ENCODE measurements at regions not wholly inside any gene's neighbourhood (a gene's known extent, or its start where the extent isn't known, plus 50 kb on each side); places are given as distances from the start of the nearest gene placed in this dataset.

DNA sequence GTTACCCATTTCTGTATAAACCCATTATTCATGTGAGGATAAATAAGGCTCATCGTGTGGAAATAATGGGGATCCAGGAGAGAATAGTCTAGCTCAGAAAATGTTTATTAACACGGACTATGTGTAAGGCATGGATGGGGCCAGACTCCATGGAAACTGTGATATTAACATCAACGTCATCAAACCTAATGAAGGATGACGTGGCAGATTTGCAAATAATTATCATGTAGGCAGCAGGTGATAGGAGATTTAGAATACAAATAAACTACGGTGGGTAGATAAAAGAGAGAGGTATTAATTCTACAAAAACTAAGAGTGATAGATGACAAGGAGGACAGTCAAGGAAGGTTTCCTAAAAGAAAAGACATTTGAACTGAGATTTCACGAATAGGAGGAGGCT lies 592.2 kb downstream of the REEP3 start:
- H3K4me2 ChIP-seq (replicated peaks; ENCODE audit: low read depth, low read length, poor library complexity, severe bottlenecking), result no peak overlapping the region
- no peak for ATAC-seq (ENCODE audit: low read depth)
- H3K4me1 Mint-ChIP-seq, result peaks cover 13% of the 10 kb centered on the region

DNA sequence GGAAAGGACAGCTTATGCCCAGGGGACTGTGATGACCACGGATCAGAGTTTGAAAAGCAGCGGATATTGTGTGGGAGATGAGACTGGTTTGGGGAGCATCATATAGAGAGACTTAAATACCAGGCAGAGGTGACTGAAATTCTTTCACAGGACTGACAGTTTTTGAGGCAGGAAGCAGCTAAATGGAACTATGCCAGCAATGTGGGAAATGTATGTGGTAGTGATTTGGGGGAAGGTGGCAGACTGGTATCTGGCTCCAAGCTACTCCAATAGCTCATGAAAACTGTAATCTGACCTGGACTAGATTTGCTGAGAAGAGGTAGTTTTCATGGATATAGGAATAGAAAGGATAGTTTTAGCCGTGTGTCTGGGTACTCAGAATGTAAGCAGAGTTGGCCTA lies 592.6 kb downstream of the REEP3 start:
- H3K4me2 ChIP-seq (replicated peaks; ENCODE audit: low read depth, low read length, poor library complexity, severe bottlenecking), result no peak overlapping the region
- CTCF ChIA-PET, result no interaction called here
- POLR2A ChIA-PET, result no interaction called here
- ATAC-seq (ENCODE audit: low read depth), result no peak
- H3K4me1 ChIP-seq (ENCODE audit: control insufficient read depth in 2 of 2, insufficient read depth in 2 of 2, low read length in 2 of 2), result peaks cover 0 to 6% of the 10 kb centered on the region in 2 donors
- Mint-ChIP-seq H3K27ac (no peak overlapping the region), H3K27me3 (peaks cover 4% of the 10 kb centered on the region), H3K4me1 (peaks cover 13% of the 10 kb centered on the region), H3K4me3 (no peak overlapping the region), H3K9me3 (ENCODE audit: insufficient read depth) (no peaks in the 10 kb centered on the region)
- H2AFZ ChIP-seq (ENCODE audit: insufficient read depth, low read depth, low read length, poor library complexity, severe bottlenecking), result no peak overlapping the region
- H4K20me1 ChIP-seq (ENCODE audit: control insufficient read depth, insufficient read depth, low read length, poor library complexity, severe bottlenecking), result no peaks in the 10 kb centered on the region
- H3K9ac ChIP-seq (ENCODE audit: low read length), result no peak overlapping the region
- no peaks in the 10 kb centered on the region for H3K9me3 ChIP-seq (ENCODE audit: control extremely low read depth in 1 of 3, control insufficient read depth in 2 of 3, insufficient read depth in 1 of 3, low read length in 2 of 3)
- 74% methylated on average over 3 of the region's 3 CpGs for WGBS (ENCODE audit: insufficient coverage)
- H3K27me3 ChIP-seq (replicated peaks in 1 of 4; ENCODE audit: control extremely low read depth in 1 of 4, control insufficient read depth in 3 of 4, insufficient read depth in 4 of 4, low read length in 3 of 4), result no peaks in the 10 kb centered on the region
- no peaks in the 10 kb centered on the region for H3K79me2 ChIP-seq (ENCODE audit: control insufficient read depth, insufficient read depth, low read length)
- DNase-seq, result no peak
- TF ChIP-seq EZH2 (IDR thresholded peaks at IDR 0.05; ENCODE audit: borderline replicate concordance, insufficient read depth, low read depth, low read length, poor library complexity, severe bottlenecking), result no peak
- TF ChIP-seq, protein P1, sequence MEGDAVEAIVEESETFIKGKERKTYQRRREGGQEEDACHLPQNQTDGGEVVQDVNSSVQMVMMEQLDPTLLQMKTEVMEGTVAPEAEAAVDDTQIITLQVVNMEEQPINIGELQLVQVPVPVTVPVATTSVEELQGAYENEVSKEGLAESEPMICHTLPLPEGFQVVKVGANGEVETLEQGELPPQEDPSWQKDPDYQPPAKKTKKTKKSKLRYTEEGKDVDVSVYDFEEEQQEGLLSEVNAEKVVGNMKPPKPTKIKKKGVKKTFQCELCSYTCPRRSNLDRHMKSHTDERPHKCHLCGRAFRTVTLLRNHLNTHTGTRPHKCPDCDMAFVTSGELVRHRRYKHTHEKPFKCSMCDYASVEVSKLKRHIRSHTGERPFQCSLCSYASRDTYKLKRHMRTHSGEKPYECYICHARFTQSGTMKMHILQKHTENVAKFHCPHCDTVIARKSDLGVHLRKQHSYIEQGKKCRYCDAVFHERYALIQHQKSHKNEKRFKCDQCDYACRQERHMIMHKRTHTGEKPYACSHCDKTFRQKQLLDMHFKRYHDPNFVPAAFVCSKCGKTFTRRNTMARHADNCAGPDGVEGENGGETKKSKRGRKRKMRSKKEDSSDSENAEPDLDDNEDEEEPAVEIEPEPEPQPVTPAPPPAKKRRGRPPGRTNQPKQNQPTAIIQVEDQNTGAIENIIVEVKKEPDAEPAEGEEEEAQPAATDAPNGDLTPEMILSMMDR (IDR thresholded peaks at IDR 0.05), result no peak
- intact Hi-C loops (cut with micrococcal nuclease), result no loop called here
- H3K27ac ChIP-seq (ENCODE audit: low read length in 2 of 2), result no peak overlapping the region
- no peaks in the 10 kb centered on the region for H3K36me3 ChIP-seq (replicated peaks in 1 of 2; ENCODE audit: control extremely low read depth in 1 of 2, control insufficient read depth in 1 of 2, extremely low read depth in 1 of 2, insufficient read depth in 2 of 2, low read length in 1 of 2)
- no peak overlapping the region for H3K4me3 ChIP-seq (ENCODE audit: control extremely low read depth in 1 of 5, extremely low read depth in 1 of 5, insufficient read depth in 1 of 5, low read depth in 2 of 5, low read length in 4 of 5)

More for the DNA sequence above, 592.2 kb downstream of the REEP3 start:
- no peak for DNase-seq
- no peak overlapping the region for H3K4me3 Mint-ChIP-seq
- Histone ChIP-seq H3K27me3 (replicated peaks in 1 of 4; ENCODE audit: control extremely low read depth in 1 of 4, control insufficient read depth in 3 of 4, insufficient read depth in 4 of 4, low read length in 3 of 4) (no peaks in the 10 kb centered on the region), H3K36me3 (replicated peaks in 1 of 2; ENCODE audit: control extremely low read depth in 1 of 2, control insufficient read depth in 1 of 2, extremely low read depth in 1 of 2, insufficient read depth in 2 of 2, low read length in 1 of 2) (no peaks in the 10 kb centered on the region), H3K9me3 (ENCODE audit: control extremely low read depth in 1 of 3, control insufficient read depth in 2 of 3, insufficient read depth in 1 of 3, low read length in 2 of 3) (no peaks in the 10 kb centered on the region), H3K27ac (ENCODE audit: low read length in 2 of 2) (no peak overlapping the region), H3K9ac (ENCODE audit: low read length) (peak overlapping the region; percentile 38), H3K4me3 (ENCODE audit: control extremely low read depth in 1 of 5, extremely low read depth in 1 of 5, insufficient read depth in 1 of 5, low read depth in 2 of 5, low read length in 4 of 5) (no peak overlapping the region), H2AFZ (ENCODE audit: insufficient read depth, low read depth, low read length, poor library complexity, severe bottlenecking) (no peak overlapping the region), H3K79me2 (ENCODE audit: control insufficient read depth, insufficient read depth, low read length) (no peaks in the 10 kb centered on the region), H4K20me1 (ENCODE audit: control insufficient read depth, insufficient read depth, low read length, poor library complexity, severe bottlenecking) (no peaks in the 10 kb centered on the region), H3K4me1 (ENCODE audit: control insufficient read depth in 2 of 2, insufficient read depth in 2 of 2, low read length in 2 of 2) (peaks cover 0 to 6% of the 10 kb centered on the region in 2 donors)
- ChIA-PET POLR2A (no interaction called here), CTCF (no interaction called here)
- no peaks in the 10 kb centered on the region for H3K9me3 Mint-ChIP-seq (ENCODE audit: insufficient read depth)
- intact Hi-C loops (cut with micrococcal nuclease), result no loop called here
- TF ChIP-seq EZH2 (IDR thresholded peaks at IDR 0.05; ENCODE audit: borderline replicate concordance, insufficient read depth, low read depth, low read length, poor library complexity, severe bottlenecking), result no peak
- TF ChIP-seq, protein P1 (IDR thresholded peaks at IDR 0.05), result no peak
- peaks cover 4% of the 10 kb centered on the region for H3K27me3 Mint-ChIP-seq
- no peak overlapping the region for H3K27ac Mint-ChIP-seq
- WGBS (ENCODE audit: insufficient coverage), result 68% methylated on average over 3 of the region's 6 CpGs

Measured in B cell (primary cell).